ENCODE measurements at regions not wholly inside any gene's neighbourhood (a gene's known extent, or its start where the extent isn't known, plus 50 kb on each side); places are given as distances from the start of the nearest gene placed in this dataset.
"Not testable (repeated sequence)": the region's sequence is repeated elsewhere in the genome, so short reads cannot be mapped to it uniquely, and the experiment has no call there.

GRCh38 chr2:220337611-220338440 is 710.4 kb downstream of the SLC4A3 start:
- no peak overlapping the region for H3K27ac Mint-ChIP-seq
- ATAC-seq (replicated peaks): no peak
- no peak overlapping the region for H3K4me3 Mint-ChIP-seq
- H3K9me3 Mint-ChIP-seq: peaks cover 3% of the 10 kb centered on the region
- no peaks in the 10 kb centered on the region for H3K36me3 Mint-ChIP-seq (ENCODE audit: low read depth)
- no peaks in the 10 kb centered on the region for H3K27me3 Mint-ChIP-seq
- H3K4me1 Mint-ChIP-seq: no peaks in the 10 kb centered on the region

GRCh38 chr2:220341014-220341413 is 713.6 kb downstream of the SLC4A3 start:
- H3K9me3 Mint-ChIP-seq: no peaks in the 10 kb centered on the region
- no peak overlapping the region for H3K27ac Mint-ChIP-seq
- ATAC-seq (replicated peaks): no peak
- H3K4me3 Mint-ChIP-seq: no peak overlapping the region
- H3K27me3 Mint-ChIP-seq: no peaks in the 10 kb centered on the region
- no peaks in the 10 kb centered on the region for H3K4me1 Mint-ChIP-seq
- H3K36me3 Mint-ChIP-seq (ENCODE audit: low read depth): no peaks in the 10 kb centered on the region

- no peak for ATAC-seq (replicated peaks)
- Mint-ChIP-seq H3K27me3 (no peaks in the 10 kb centered on the region), H3K4me1 (no peaks in the 10 kb centered on the region), H3K36me3 (ENCODE audit: low read depth) (no peaks in the 10 kb centered on the region), H3K9me3 (peaks cover 4% of the 10 kb centered on the region), H3K4me3 (no peak overlapping the region), H3K27ac (no peak overlapping the region)
Observed at GRCh38 chr2:220346919-220347318, 719.5 kb downstream of the SLC4A3 start.

GRCh38 chr2:220347626-220348025 is 720.2 kb downstream of the SLC4A3 start:
- Mint-ChIP-seq H3K9me3 (peaks cover 4% of the 10 kb centered on the region), H3K4me3 (no peak overlapping the region), H3K27ac (no peak overlapping the region)

GRCh38 chr2:220348206-220348605 is 720.8 kb downstream of the SLC4A3 start:
- Mint-ChIP-seq H3K36me3 (ENCODE audit: low read depth) (no peaks in the 10 kb centered on the region), H3K4me1 (no peaks in the 10 kb centered on the region)

More at GRCh38 chr2:220347626-220348025, 720.2 kb downstream of the SLC4A3 start:
- ATAC-seq (replicated peaks): no peak
- H3K36me3 Mint-ChIP-seq (ENCODE audit: low read depth): no peaks in the 10 kb centered on the region
- no peaks in the 10 kb centered on the region for H3K27me3 Mint-ChIP-seq
- H3K4me1 Mint-ChIP-seq: no peaks in the 10 kb centered on the region

GRCh38 chr2:220353897-220354296 is 726.5 kb downstream of the SLC4A3 start:
- Mint-ChIP-seq H3K27me3 (peaks cover 3% of the 10 kb centered on the region), H3K27ac (no peak overlapping the region), H3K9me3 (peaks cover 8% of the 10 kb centered on the region), H3K36me3 (ENCODE audit: low read depth) (no peaks in the 10 kb centered on the region), H3K4me3 (no peak overlapping the region), H3K4me1 (no peaks in the 10 kb centered on the region)
- no peak for ATAC-seq (replicated peaks)

More at GRCh38 chr2:220348206-220348605, 720.8 kb downstream of the SLC4A3 start:
- no peak overlapping the region for H3K27ac Mint-ChIP-seq
- H3K9me3 Mint-ChIP-seq: peaks cover 4% of the 10 kb centered on the region
- ATAC-seq (replicated peaks): no peak
- H3K27me3 Mint-ChIP-seq: no peaks in the 10 kb centered on the region
- H3K4me3 Mint-ChIP-seq: no peak overlapping the region

GRCh38 chr2:220356076-220356475 is 728.6 kb downstream of the SLC4A3 start:
- H3K4me3 Mint-ChIP-seq: no peak overlapping the region
- peaks cover 8% of the 10 kb centered on the region for H3K9me3 Mint-ChIP-seq
- no peak overlapping the region for H3K27ac Mint-ChIP-seq
- H3K4me1 Mint-ChIP-seq: no peaks in the 10 kb centered on the region
- peaks cover 3% of the 10 kb centered on the region for H3K27me3 Mint-ChIP-seq
- no peaks in the 10 kb centered on the region for H3K36me3 Mint-ChIP-seq (ENCODE audit: low read depth)
- no peak for ATAC-seq (replicated peaks)

GRCh38 chr2:220365023-220365422 is 737.6 kb downstream of the SLC4A3 start:
- no peaks in the 10 kb centered on the region for H3K27me3 Mint-ChIP-seq
- H3K27ac Mint-ChIP-seq: no peak overlapping the region
- H3K36me3 Mint-ChIP-seq (ENCODE audit: low read depth): no peaks in the 10 kb centered on the region
- H3K4me1 Mint-ChIP-seq: no peaks in the 10 kb centered on the region
- ATAC-seq (replicated peaks): no peak
- no peaks in the 10 kb centered on the region for H3K9me3 Mint-ChIP-seq
- H3K4me3 Mint-ChIP-seq: no peak overlapping the region

- ATAC-seq (replicated peaks): no peak
- no peaks in the 10 kb centered on the region for H3K4me1 Mint-ChIP-seq
- H3K9me3 Mint-ChIP-seq: no peaks in the 10 kb centered on the region
- H3K27me3 Mint-ChIP-seq: no peaks in the 10 kb centered on the region
- H3K4me3 Mint-ChIP-seq: no peak overlapping the region
- no peak overlapping the region for H3K27ac Mint-ChIP-seq
- H3K36me3 Mint-ChIP-seq (ENCODE audit: low read depth): no peaks in the 10 kb centered on the region
Observed at GRCh38 chr2:220366765-220367164, 739.3 kb downstream of the SLC4A3 start.

- Mint-ChIP-seq H3K27ac (no peak overlapping the region), H3K27me3 (no peaks in the 10 kb centered on the region), H3K9me3 (no peaks in the 10 kb centered on the region), H3K4me3 (no peak overlapping the region), H3K36me3 (ENCODE audit: low read depth) (no peaks in the 10 kb centered on the region), H3K4me1 (no peaks in the 10 kb centered on the region)
- ATAC-seq (replicated peaks): no peak
Observed at GRCh38 chr2:220370764-220371163, 743.3 kb downstream of the SLC4A3 start.

- no peaks in the 10 kb centered on the region for H3K36me3 Mint-ChIP-seq (ENCODE audit: low read depth)
- no peaks in the 10 kb centered on the region for H3K4me1 Mint-ChIP-seq
- no peaks in the 10 kb centered on the region for H3K27me3 Mint-ChIP-seq
- no peak for ATAC-seq (replicated peaks)
- H3K27ac Mint-ChIP-seq: no peak overlapping the region
- H3K9me3 Mint-ChIP-seq: no peaks in the 10 kb centered on the region
- H3K4me3 Mint-ChIP-seq: no peak overlapping the region
Observed at GRCh38 chr2:220371211-220371610, 743.8 kb downstream of the SLC4A3 start.

- Mint-ChIP-seq H3K27ac (no peak overlapping the region), H3K4me3 (no peak overlapping the region), H3K27me3 (no peaks in the 10 kb centered on the region), H3K9me3 (no peaks in the 10 kb centered on the region), H3K36me3 (ENCODE audit: low read depth) (no peaks in the 10 kb centered on the region), H3K4me1 (no peaks in the 10 kb centered on the region)
- ATAC-seq (replicated peaks): no peak
Observed at GRCh38 chr2:220373878-220374277, 746.4 kb downstream of the SLC4A3 start.

GRCh38 chr2:220374282-220374681 is 746.9 kb downstream of the SLC4A3 start:
- no peaks in the 10 kb centered on the region for H3K9me3 Mint-ChIP-seq
- no peaks in the 10 kb centered on the region for H3K36me3 Mint-ChIP-seq (ENCODE audit: low read depth)
- no peaks in the 10 kb centered on the region for H3K27me3 Mint-ChIP-seq
- no peak overlapping the region for H3K4me3 Mint-ChIP-seq
- no peaks in the 10 kb centered on the region for H3K4me1 Mint-ChIP-seq
- H3K27ac Mint-ChIP-seq: no peak overlapping the region
- ATAC-seq (replicated peaks): no peak

GRCh38 chr2:220377482-220378155 is 750.2 kb downstream of the SLC4A3 start:
- no peak for ATAC-seq (replicated peaks)
- Mint-ChIP-seq H3K4me3 (no peak overlapping the region), H3K27ac (no peak overlapping the region)

GRCh38 chr2:220387758-220388157 is 760.3 kb downstream of the SLC4A3 start:
- not testable (repeated sequence) for ATAC-seq (replicated peaks); H3K4me3 Mint-ChIP-seq; H3K27me3 Mint-ChIP-seq; H3K27ac Mint-ChIP-seq; H3K4me1 Mint-ChIP-seq; H3K36me3 Mint-ChIP-seq (ENCODE audit: low read depth); H3K9me3 Mint-ChIP-seq

More at GRCh38 chr2:220377482-220378155, 750.2 kb downstream of the SLC4A3 start:
- Mint-ChIP-seq H3K4me1 (no peaks in the 10 kb centered on the region), H3K36me3 (ENCODE audit: low read depth) (no peaks in the 10 kb centered on the region), H3K27me3 (no peaks in the 10 kb centered on the region), H3K9me3 (peaks cover 19% of the 10 kb centered on the region)
